Lower leg skin (tissue), 3 donors: ENCODE measurements at regions not wholly inside any gene's neighbourhood (a gene's known extent, or its start where the extent isn't known, plus 50 kb on each side); places are given as distances from the start of the nearest gene placed in this dataset.

Experiments used
- POLR2A ChIP-seq, 2 donors: fragments of 450-650 bp; IDR thresholded peaks; one replicate each; pipeline ENCODE4 v1.6.1; 2016 to 2017; ENCODE audit warnings: antibody characterized with exemption in 2 of 2, mild to moderate bottlenecking in 1 of 2, moderate library complexity in 1 of 2
- TF ChIP-seq, protein P1 (sequence below), 3 donors: fragments of 450-650 bp; IDR thresholded peaks; one replicate each; pipeline ENCODE4 v1.5.1; 2016; ENCODE audit warnings: antibody characterized with exemption in 3 of 3, mild to moderate bottlenecking in 3 of 3, moderate library complexity in 2 of 3

DNA sequence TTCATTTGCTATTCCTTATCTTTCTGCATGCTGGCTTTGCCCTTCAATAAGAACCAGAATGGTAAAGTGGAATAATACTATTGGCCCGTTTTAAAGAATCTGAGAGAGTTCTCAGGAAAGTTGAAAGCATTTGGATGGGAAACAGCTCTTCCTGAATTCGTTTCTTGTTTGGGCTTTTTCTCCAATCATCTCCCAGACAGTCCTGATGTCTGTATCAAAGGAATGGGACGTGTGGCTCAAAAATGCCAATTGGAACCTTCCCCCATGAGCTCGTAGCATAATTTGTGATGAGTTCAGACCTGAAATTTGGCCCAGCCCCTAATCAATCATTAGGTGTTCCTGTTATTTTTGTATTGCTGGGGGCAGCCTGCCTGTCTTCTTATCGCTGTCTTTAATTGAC lies 75.8 kb upstream of the BACH2 start:
- no peak for TF ChIP-seq POLR2A (IDR thresholded peaks at IDR 0.05)
- TF ChIP-seq, protein P1, sequence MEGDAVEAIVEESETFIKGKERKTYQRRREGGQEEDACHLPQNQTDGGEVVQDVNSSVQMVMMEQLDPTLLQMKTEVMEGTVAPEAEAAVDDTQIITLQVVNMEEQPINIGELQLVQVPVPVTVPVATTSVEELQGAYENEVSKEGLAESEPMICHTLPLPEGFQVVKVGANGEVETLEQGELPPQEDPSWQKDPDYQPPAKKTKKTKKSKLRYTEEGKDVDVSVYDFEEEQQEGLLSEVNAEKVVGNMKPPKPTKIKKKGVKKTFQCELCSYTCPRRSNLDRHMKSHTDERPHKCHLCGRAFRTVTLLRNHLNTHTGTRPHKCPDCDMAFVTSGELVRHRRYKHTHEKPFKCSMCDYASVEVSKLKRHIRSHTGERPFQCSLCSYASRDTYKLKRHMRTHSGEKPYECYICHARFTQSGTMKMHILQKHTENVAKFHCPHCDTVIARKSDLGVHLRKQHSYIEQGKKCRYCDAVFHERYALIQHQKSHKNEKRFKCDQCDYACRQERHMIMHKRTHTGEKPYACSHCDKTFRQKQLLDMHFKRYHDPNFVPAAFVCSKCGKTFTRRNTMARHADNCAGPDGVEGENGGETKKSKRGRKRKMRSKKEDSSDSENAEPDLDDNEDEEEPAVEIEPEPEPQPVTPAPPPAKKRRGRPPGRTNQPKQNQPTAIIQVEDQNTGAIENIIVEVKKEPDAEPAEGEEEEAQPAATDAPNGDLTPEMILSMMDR (IDR thresholded peaks at IDR 0.05) = no peak
